ENCODE measurements at regions not wholly inside any gene's neighbourhood (a gene's known extent, or its start where the extent isn't known, plus 50 kb on each side); places are given as distances from the start of the nearest gene placed in this dataset.

GRCh38 chr11:45485070-45485707, 180.2 kb downstream of the CHST1 start:
- H3K4me1 ChIP-seq (ENCODE audit: control insufficient read depth in 1 of 2, insufficient read depth in 2 of 2, low read length in 2 of 2): no peaks in the 10 kb centered on the region
- no peak overlapping the region for H3K27ac Mint-ChIP-seq
- no peak overlapping the region for H3K4me3 Mint-ChIP-seq
- no peaks in the 10 kb centered on the region for H3K4me1 Mint-ChIP-seq
- H3K36me3 Mint-ChIP-seq: no peaks in the 10 kb centered on the region
- H2AFZ ChIP-seq (ENCODE audit: insufficient read depth, low read depth, low read length, poor library complexity, severe bottlenecking): no peak overlapping the region
- no peak for TF ChIP-seq CTCF (IDR thresholded peaks at IDR 0.05)
- no peak overlapping the region for H3K27ac ChIP-seq (ENCODE audit: low read depth in 1 of 2, low read length in 2 of 2)
- WGBS (ENCODE audit: insufficient coverage): 94% methylated on average over 3 of the region's 8 CpGs
- no peaks in the 10 kb centered on the region for H3K9me3 ChIP-seq (replicated peaks in 1 of 2; ENCODE audit: control insufficient read depth in 1 of 2, insufficient read depth in 1 of 2, low read length in 2 of 2)
- H3K9ac ChIP-seq (ENCODE audit: insufficient read depth, low read length, poor library complexity, severe bottlenecking): no peak overlapping the region
- intact Hi-C loops (cut with micrococcal nuclease): no loop called here
- no peak for DNase-seq
- H3K36me3 ChIP-seq (replicated peaks in 1 of 2; ENCODE audit: control insufficient read depth in 1 of 2, insufficient read depth in 2 of 2, low read length in 2 of 2): no peaks in the 10 kb centered on the region
- H3K4me2 ChIP-seq (replicated peaks; ENCODE audit: extremely low read depth, low read length, poor library complexity, severe bottlenecking): no peak overlapping the region
- H3K9me3 Mint-ChIP-seq: peaks cover 0 to 1% (median 0%) of the 10 kb centered on the region in 7 donors
- H4K20me1 ChIP-seq (ENCODE audit: insufficient read depth, low read length): no peaks in the 10 kb centered on the region
- H3K4me3 ChIP-seq (replicated peaks in 1 of 3; ENCODE audit: low read depth in 2 of 3, low read length in 3 of 3): no peak overlapping the region
- peaks cover 12 to 25% (median 17%) of the 10 kb centered on the region in 3 donors for H3K27me3 Mint-ChIP-seq (ENCODE audit: low read depth in 3 of 3)
- peaks cover 0 to 7% of the 10 kb centered on the region in 2 donors for H3K27me3 ChIP-seq (ENCODE audit: control insufficient read depth in 2 of 2, insufficient read depth in 2 of 2, low read length in 2 of 2)
- H3K79me2 ChIP-seq (ENCODE audit: insufficient read depth, low read length): no peaks in the 10 kb centered on the region

- H3K9me3 Mint-ChIP-seq: peaks cover 0 to 1% (median 0%) of the 10 kb centered on the region in 7 donors
- H3K36me3 ChIP-seq (replicated peaks in 1 of 2; ENCODE audit: control insufficient read depth in 1 of 2, insufficient read depth in 2 of 2, low read length in 2 of 2): no peaks in the 10 kb centered on the region
- no peak overlapping the region for H3K4me3 Mint-ChIP-seq
- no peak for TF ChIP-seq CTCF (IDR thresholded peaks at IDR 0.05)
- DNase-seq: no peak
- no peak overlapping the region for H3K4me3 ChIP-seq (replicated peaks in 1 of 3; ENCODE audit: low read depth in 2 of 3, low read length in 3 of 3)
- no peaks in the 10 kb centered on the region for H3K9me3 ChIP-seq (replicated peaks in 1 of 2; ENCODE audit: control insufficient read depth in 1 of 2, insufficient read depth in 1 of 2, low read length in 2 of 2)
- H3K4me2 ChIP-seq (replicated peaks; ENCODE audit: extremely low read depth, low read length, poor library complexity, severe bottlenecking): no peak overlapping the region
- H3K27me3 ChIP-seq (ENCODE audit: control insufficient read depth in 2 of 2, insufficient read depth in 2 of 2, low read length in 2 of 2): peaks cover 0 to 4% of the 10 kb centered on the region in 2 donors
- no peak overlapping the region for H3K27ac Mint-ChIP-seq
- H3K27me3 Mint-ChIP-seq (ENCODE audit: low read depth in 3 of 3): peaks cover 11 to 26% (median 17%) of the 10 kb centered on the region in 3 donors
- H3K9ac ChIP-seq (ENCODE audit: insufficient read depth, low read length, poor library complexity, severe bottlenecking): no peak overlapping the region
- H2AFZ ChIP-seq (ENCODE audit: insufficient read depth, low read depth, low read length, poor library complexity, severe bottlenecking): no peak overlapping the region
- H3K4me1 Mint-ChIP-seq: no peaks in the 10 kb centered on the region
- 39% methylated on average over 6 of the region's 11 CpGs for WGBS (ENCODE audit: insufficient coverage)
- no peaks in the 10 kb centered on the region for H3K4me1 ChIP-seq (ENCODE audit: control insufficient read depth in 1 of 2, insufficient read depth in 2 of 2, low read length in 2 of 2)
- intact Hi-C loops (cut with micrococcal nuclease): no loop called here
- H3K79me2 ChIP-seq (ENCODE audit: insufficient read depth, low read length): no peaks in the 10 kb centered on the region
- H3K36me3 Mint-ChIP-seq: no peaks in the 10 kb centered on the region
- H4K20me1 ChIP-seq (ENCODE audit: insufficient read depth, low read length): no peaks in the 10 kb centered on the region
- no peak overlapping the region for H3K27ac ChIP-seq (ENCODE audit: low read depth in 1 of 2, low read length in 2 of 2)
Measured at GRCh38 chr11:45484326-45484883, 181.0 kb downstream of the CHST1 start.
